GM18502 (cell line): ENCODE measurements at regions not wholly inside any gene's neighbourhood (a gene's known extent, or its start where the extent isn't known, plus 50 kb on each side); places are given as distances from the start of the nearest gene placed in this dataset.

Experiments used
- ATAC-seq: cut with Tn5 transposase; IDR thresholded peaks from one replicate; pipeline ENCODE4 v1.9.1; 2021; ENCODE audit warnings: mild to moderate bottlenecking; ENCODE audit not compliant: unreplicated experiment, poor library complexity

DNA sequence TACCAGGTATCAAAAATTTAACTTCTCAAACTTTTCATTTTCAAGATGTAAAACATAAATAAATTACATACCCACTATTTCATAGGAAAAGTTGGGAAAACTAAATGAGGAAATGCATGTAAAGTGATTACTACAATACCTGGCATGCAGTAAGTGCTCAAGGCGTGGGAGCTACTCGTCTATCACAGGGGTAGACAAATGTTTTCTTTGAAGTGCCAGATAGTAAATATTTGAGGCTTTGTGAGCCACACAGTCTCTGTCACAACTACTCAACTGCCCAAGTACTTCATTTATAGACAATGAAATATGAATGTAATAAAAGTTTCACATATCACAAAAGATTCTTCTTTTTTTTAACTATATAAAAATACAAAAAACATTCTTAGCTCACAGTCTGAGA, 96.4 kb upstream of the PCGF5 start:
- ATAC-seq = no peak

DNA sequence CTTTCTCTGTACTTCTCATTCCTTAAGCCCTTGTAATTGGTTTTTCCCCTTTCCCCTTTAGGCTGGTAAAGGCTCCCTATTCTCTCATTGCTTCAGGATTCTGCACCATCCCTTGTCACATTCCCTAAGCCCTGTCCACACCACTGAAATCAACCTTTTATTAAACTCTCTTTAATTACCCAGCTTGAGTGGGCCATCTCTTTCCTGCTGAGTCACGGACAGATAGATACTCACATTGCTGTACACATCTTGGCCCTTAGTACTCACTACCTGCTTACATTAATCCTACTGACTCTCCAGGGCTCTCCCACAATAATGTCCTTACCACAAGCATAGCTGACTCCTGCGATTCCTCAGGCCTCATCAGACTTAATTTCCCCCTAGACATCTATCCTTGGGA, 94.0 kb upstream of the PCGF5 start:
- no peak for ATAC-seq

GRCh38 chr10:91127341-91128082, 93.0 kb upstream of the PCGF5 start:
- no peak for ATAC-seq

DNA sequence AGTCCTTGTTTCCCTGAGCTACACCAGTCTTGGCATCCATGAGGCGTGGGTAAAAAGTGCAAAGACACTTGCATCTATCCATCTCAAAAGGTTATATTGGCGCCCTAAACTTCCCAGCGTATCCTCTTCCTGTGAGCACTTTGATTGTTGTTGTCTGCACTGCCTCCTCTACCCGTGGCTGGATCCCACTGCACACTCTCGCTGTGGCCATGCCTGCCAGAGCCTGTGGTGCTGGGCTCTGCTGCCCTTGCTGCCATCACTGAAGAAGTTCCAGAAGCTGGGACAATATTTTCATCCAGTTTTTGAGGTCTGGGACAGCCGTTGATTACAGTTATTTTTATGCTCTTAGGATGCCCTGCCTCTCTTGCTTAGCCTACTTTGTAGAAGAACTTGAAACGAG, 85.3 kb upstream of the PCGF5 start:
- ATAC-seq = no peak

DNA sequence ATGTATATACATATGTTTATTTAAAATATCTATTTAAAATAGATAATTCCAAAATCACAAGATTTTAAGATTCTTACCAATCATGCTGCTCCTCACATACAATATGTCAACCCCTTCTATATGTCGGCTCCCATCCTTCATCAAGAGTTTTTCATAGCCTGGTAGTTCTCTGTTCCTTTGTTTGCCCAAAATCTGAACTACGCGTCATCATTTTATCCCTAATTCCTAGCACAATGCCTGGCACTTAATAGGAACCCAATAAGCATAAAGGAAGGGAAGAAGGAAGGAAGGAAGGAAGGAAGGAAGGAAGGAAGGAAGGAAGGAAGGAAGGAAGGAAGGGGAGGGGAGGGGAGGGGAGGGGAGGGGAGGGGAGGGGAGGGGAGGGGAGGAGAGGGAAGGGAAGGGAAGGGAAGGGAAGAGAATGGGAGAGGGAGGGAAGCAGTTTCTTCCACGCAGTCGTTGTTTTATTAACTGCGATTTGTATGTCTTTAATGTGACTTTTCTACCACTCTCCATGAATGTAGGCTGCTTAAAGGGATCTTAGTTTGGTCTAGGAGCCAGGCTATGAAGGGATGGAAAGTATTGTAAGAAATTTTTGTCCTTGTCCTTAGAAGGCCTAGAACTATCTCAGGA, 83.3 kb upstream of the PCGF5 start:
- ATAC-seq = no peak

GRCh38 chr10:91137822-91138221, 82.6 kb upstream of the PCGF5 start:
- ATAC-seq = no peak

DNA sequence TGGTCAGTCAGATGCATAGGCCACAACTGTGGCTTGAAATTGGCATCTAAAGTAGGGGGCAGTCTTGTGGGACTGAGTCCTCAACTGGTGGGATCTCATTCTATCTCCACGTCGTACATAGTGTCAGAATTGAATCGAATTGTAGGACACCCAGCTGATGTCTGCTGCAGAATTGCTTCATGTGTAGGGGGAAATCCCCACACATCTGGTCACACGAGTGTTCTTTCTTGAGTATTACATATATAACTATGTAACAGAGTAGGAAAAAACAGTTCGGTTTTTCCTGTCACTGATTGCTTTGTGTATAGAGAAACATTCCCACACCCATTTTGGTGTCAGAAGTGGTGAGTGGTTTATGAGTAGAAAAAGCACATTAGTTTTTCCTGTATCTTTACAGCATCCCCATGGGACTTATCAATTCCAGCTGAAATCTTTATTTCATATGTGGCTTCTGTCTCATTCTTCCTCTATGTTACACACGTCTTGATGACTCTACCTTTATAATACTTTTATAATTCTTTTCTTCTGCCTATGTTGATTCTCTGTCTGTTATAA, 79.4 kb upstream of the PCGF5 start:
- no peak for ATAC-seq

GRCh38 chr10:91144961-91145360, 75.5 kb upstream of the PCGF5 start:
- no peak for ATAC-seq

- ATAC-seq = no peak
Measured at GRCh38 chr10:91146146-91146545, 74.3 kb upstream of the PCGF5 start.

GRCh38 chr10:91149550-91149949, 70.9 kb upstream of the PCGF5 start:
- no peak for ATAC-seq

DNA sequence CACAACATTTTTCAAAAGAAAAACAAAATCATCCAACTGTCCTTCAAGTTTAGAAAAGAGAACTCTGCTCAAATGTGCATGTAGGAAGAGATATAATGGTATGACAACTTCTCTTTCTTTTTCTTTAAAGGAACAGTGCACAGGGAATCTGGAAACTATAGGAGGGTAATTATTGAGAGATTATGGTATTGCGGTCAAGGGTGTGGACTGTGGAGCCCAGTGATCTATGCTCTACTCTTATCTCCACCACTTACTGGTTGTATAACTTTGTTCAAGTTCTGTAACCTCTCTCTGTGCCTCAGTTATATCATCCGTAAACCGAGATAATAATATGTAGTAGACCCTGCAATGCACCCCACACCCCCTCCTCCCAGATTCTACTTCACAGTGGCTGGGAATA, 69.8 kb upstream of the PCGF5 start:
- no peak for ATAC-seq

DNA sequence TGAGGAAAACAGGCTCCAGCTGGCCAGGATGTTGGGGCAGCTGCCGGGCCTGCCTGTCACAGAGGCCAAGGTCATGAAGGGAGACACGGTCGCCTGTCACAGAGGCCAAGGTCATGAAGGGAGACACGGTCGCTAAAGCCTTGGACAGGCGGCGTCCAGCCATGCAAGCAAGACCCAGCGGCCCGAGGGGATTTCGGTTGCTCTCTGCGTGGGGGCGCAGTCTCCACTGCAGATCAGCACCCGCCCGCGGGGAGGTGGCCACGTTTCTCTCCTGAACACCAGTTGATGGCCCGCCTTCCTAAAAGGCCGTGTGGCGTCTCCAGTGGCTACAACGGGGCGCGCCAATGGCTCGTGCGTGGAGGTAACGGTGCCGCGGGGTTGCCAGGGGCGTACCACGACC, 67.0 kb upstream of the PCGF5 start:
- no peak for ATAC-seq

DNA sequence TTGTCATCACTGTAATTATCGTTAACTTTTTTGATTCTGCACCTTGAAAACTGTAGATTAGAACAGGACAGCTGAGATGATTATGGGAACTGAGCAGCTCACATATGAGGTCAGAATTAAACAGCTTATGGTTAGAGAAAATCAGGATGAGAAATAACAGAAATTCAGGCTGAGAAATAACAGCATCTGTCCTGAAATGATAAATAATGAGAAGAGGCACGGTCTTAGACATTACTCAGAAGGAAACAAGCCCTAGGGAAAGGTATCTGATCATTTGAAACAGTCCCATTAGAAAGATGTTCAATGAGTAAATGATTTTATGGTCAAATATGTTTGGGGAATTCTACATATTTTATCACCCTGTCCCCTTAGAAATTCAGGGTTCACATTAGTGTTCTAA, 65.6 kb upstream of the PCGF5 start:
- ATAC-seq = no peak

GRCh38 chr10:91156196-91156595, 64.3 kb upstream of the PCGF5 start:
- no peak for ATAC-seq

GRCh38 chr10:91159254-91159783, 61.1 kb upstream of the PCGF5 start:
- ATAC-seq = no peak

DNA sequence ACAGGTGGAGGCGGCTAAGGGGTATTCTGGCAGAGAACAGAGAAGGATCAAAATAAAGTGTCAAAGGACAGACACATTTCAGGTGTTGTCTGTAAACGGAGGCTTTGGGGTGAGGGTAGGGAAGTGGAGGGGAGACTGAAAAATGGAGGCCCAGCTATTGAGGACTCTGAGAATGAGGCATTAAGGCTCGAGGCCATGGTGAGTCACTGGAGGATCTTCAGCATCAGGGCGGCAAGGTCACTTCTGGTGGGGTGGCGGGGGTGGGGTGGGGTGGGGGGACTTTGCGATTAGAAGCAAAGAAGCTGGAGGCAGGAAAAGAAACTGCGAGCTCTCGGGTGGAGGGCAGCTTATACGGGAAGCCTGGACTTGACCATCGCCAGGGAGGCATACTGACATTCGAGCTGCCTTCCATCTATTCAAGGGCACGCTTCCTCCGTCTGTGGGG, 58.4 kb upstream of the PCGF5 start:
- ATAC-seq = no peak

- ATAC-seq = peak; percentile 57
Measured at GRCh38 chr10:91162495-91163268, 57.8 kb upstream of the PCGF5 start.

DNA sequence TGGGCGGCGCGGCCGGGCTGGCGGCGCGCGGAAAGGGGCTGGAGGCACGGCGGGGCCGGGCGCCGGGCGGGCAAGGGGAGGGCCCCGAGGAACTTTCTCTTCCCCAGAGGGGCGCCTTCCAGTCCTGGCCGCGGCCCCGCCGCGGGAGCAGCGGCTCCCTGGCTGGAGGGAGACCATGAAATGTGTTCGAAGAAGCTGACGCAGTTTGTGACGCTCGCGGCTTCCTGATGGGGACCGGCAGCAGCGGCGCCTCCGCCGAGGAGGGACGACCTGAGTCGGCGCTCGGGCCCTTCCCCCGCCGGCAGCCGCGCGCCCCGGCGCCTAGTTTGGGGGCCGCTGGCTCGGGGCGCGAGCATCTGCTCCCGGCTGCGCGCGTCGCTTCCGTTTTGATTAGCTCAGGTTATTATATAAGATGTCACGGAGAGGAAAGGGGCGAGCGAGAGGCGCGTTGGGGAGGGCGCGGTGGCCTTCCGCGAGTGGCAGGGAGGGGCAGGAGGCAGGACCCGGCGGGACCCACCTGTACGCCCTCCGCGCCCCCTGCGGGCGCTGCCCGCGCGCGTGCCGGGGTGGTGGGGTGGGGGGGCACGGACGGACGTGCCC, 57.1 kb upstream of the PCGF5 start:
- peak; percentile 44 for ATAC-seq

GRCh38 chr10:91163869-91164474, 56.5 kb upstream of the PCGF5 start:
- ATAC-seq = peak; percentile 34

DNA sequence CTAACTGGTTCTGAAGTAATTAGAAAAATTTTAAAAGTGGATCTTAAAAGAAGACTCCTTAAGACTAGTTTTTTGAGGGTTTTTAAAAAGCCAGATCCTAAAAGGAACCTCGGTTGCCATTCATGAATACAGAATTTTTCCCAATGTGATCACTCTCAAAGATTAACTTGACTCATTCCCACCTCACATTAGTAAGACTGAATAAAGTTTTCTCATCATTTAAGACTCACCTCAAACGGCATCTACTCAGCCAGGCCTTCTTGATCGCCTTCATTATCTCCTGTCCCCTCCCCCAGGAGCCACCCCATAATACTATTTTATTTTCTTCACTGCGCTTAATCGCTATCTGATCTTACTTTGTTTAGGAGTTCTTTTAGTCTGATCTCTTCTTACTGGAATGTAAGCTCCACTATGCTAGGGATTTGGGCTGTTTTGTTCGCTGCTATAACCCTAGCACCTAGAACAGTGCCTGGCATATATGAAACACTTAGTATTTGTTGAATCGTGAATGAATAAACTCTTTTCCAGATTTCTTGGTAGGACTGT, 55.9 kb upstream of the PCGF5 start:
- ATAC-seq = no peak
